AG04449 (cell line): ENCODE measurements at regions not wholly inside any gene's neighbourhood (a gene's known extent, or its start where the extent isn't known, plus 50 kb on each side); places are given as distances from the start of the nearest gene placed in this dataset.

ENCODE experiments used
- CTCF ChIA-PET: fragments of 350-600 bp; formaldehyde crosslinking; extraction: SDS; loops from one replicate; lab custom pipeline; 2021; ENCODE audit warnings: antibody characterized with exemption; lab: Yijun Ruan, JAX
- POLR2A ChIA-PET: fragments of 400-600, 350-600 bp; formaldehyde crosslinking; extraction: SDS; loops from one replicate; lab custom pipeline; 2020; ENCODE audit warnings: antibody characterized with exemption, inconsistent platforms; lab: Yijun Ruan, JAX
- DNase-seq: peaks from one replicate; pipeline ENCODE4 v3.0.0-alpha.2; 2010; ENCODE audit warnings: low read depth, low spot score
- H3K4me3 ChIP-seq: 2 replicates; pipeline ENCODE4 v1.5.1; 2011; ENCODE audit warnings: low read depth, mild to moderate bottlenecking, control low read depth, low read length
- CTCF ChIP-seq: IDR thresholded peaks from one replicate; pipeline ENCODE4 v1.5.1; 2011; ENCODE audit warnings: mild to moderate bottlenecking, moderate library complexity, low read length, control low read depth, inconsistent platforms; ENCODE audit not compliant: insufficient read depth; ENCODE audit errors: missing control alignments

- TF ChIP-seq CTCF = no peak
- POLR2A ChIA-PET = no interaction called here
- DNase-seq = no peak
- CTCF ChIA-PET = no interaction called here
- H3K4me3 ChIP-seq = no peak overlapping the region
Measured at GRCh38 chr13:91193358-91193757, 154.1 kb upstream of the MIR17HG start.

GRCh38 chr13:91195789-91196188 lies 151.7 kb upstream of the MIR17HG start:
- DNase-seq = no peak
- TF ChIP-seq CTCF = no peak
- ChIA-PET CTCF (no interaction called here), POLR2A (no interaction called here)
- H3K4me3 ChIP-seq = no peak overlapping the region

GRCh38 chr13:91196958-91197357 lies 150.5 kb upstream of the MIR17HG start:
- TF ChIP-seq CTCF = no peak
- ChIA-PET POLR2A (no interaction called here), CTCF (no interaction called here)
- H3K4me3 ChIP-seq = no peak overlapping the region
- DNase-seq = no peak

GRCh38 chr13:91199866-91200265 lies 147.6 kb upstream of the MIR17HG start:
- no peak for DNase-seq
- no peak overlapping the region for H3K4me3 ChIP-seq
- CTCF ChIA-PET = no interaction called here
- POLR2A ChIA-PET = no interaction called here
- no peak for TF ChIP-seq CTCF

- POLR2A ChIA-PET = no interaction called here
- DNase-seq = no peak
- CTCF ChIA-PET = no interaction called here
- no peak overlapping the region for H3K4me3 ChIP-seq
- no peak for TF ChIP-seq CTCF
Measured at GRCh38 chr13:91200486-91200885, 147.0 kb upstream of the MIR17HG start.

GRCh38 chr13:91203430-91203829 lies 144.1 kb upstream of the MIR17HG start:
- TF ChIP-seq CTCF = no peak
- no peak for DNase-seq
- POLR2A ChIA-PET = no interaction called here
- H3K4me3 ChIP-seq = no peak overlapping the region
- CTCF ChIA-PET = no interaction called here
